OCI-LY1 (cell line): ENCODE measurements at regions not wholly inside any gene's neighbourhood (a gene's known extent, or its start where the extent isn't known, plus 50 kb on each side); places are given as distances from the start of the nearest gene placed in this dataset.
"Not testable (repeated sequence)": the region's sequence is repeated elsewhere in the genome, so short reads cannot be mapped to it uniquely, and the experiment has no call there.

Source experiments
- H2AFZ ChIP-seq: fragments of 200-600 bp; sonication (generic), shearing (Covaris generic); 2 replicates; pipeline ENCODE4 v1.6.0; 2014; ENCODE audit warnings: antibody characterized with exemption, mild to moderate bottlenecking, low read length
- H3F3A ChIP-seq: fragments of 200-600 bp; sonication (generic), shearing (Covaris generic); 2 replicates; pipeline ENCODE4 v1.6.0; 2014; ENCODE audit warnings: mild to moderate bottlenecking, antibody characterized with exemption, low read length, moderate library complexity; ENCODE audit not compliant: insufficient read depth
- H3K27ac ChIP-seq: fragments of 200-600 bp; sonication (generic); 2 replicates; pipeline ENCODE4 v1.5.1; 2014; ENCODE audit warnings: low read length, mixed run types, mild to moderate bottlenecking, low read depth; ENCODE audit not compliant: poor library complexity, severe bottlenecking
- H3K27me3 ChIP-seq: fragments of 200-600 bp; sonication (generic); 2 replicates; pipeline ENCODE4 v1.6.0; 2014; ENCODE audit warnings: antibody characterized with exemption, mild to moderate bottlenecking, low read length, moderate library complexity; ENCODE audit not compliant: insufficient read depth
- H3K36me3 ChIP-seq: fragments of 200-600 bp; sonication (generic); 2 replicates; pipeline ENCODE4 v1.6.1; 2014; ENCODE audit warnings: mild to moderate bottlenecking, antibody characterized with exemption, low read length, moderate library complexity, mixed read lengths; ENCODE audit not compliant: insufficient read depth
- H3K4me1 ChIP-seq: fragments of 200-600 bp; sonication (generic); 2 replicates; pipeline ENCODE4 v1.5.1; 2014; ENCODE audit warnings: mild to moderate bottlenecking, low read length, moderate library complexity; ENCODE audit not compliant: insufficient read depth, severe bottlenecking
- H3K4me2 ChIP-seq: fragments of 200-600 bp; sonication (generic), shearing (Covaris generic); 2 replicates; pipeline ENCODE4 v1.6.1; 2014; ENCODE audit warnings: low read length
- H3K4me3 ChIP-seq: fragments of 200-600 bp; sonication (generic); 2 replicates; pipeline ENCODE4 v1.5.1; 2014; ENCODE audit warnings: low read length, low read depth, mild to moderate bottlenecking, mixed read lengths; ENCODE audit not compliant: poor library complexity, severe bottlenecking
- H3K79me2 ChIP-seq: fragments of 200-600 bp; shearing (Covaris generic); 2 replicates; pipeline ENCODE4 v1.6.1; 2016; ENCODE audit warnings: mixed run types, low read length, mixed read lengths; ENCODE audit not compliant: insufficient read depth
- H3K9ac ChIP-seq: fragments of 200-600 bp; sonication (generic), shearing (Covaris generic); 2 replicates; pipeline ENCODE4 v1.6.1; 2014; ENCODE audit warnings: mild to moderate bottlenecking, low read length, mixed read lengths
- H3K9me2 ChIP-seq: fragments of 200-600 bp; sonication (generic), shearing (Covaris generic); 2 replicates; pipeline ENCODE4 v1.6.1; 2014; ENCODE audit warnings: low read depth, mild to moderate bottlenecking, low read length, mixed read lengths
- H3K9me3 ChIP-seq: fragments of 200-600 bp; shearing (Covaris generic); 2 replicates; pipeline ENCODE4 v1.6.1; 2014; ENCODE audit warnings: low read length, mixed read lengths
- H4K20me1 ChIP-seq: fragments of 200-600 bp; sonication (generic), shearing (Covaris generic); 2 replicates; pipeline ENCODE4 v1.6.0; 2016; ENCODE audit warnings: mild to moderate bottlenecking, low read length; ENCODE audit not compliant: insufficient read depth
- EZH2 ChIP-seq: fragments of 200-600 bp; sonication (generic), shearing (Covaris generic); IDR thresholded peaks from 2 replicates; pipeline ENCODE4 v1.8.0; 2017; ENCODE audit warnings: borderline replicate concordance, mixed run types, mild to moderate bottlenecking, antibody characterized with exemption, low read length, moderate library complexity, mixed read lengths

DNA sequence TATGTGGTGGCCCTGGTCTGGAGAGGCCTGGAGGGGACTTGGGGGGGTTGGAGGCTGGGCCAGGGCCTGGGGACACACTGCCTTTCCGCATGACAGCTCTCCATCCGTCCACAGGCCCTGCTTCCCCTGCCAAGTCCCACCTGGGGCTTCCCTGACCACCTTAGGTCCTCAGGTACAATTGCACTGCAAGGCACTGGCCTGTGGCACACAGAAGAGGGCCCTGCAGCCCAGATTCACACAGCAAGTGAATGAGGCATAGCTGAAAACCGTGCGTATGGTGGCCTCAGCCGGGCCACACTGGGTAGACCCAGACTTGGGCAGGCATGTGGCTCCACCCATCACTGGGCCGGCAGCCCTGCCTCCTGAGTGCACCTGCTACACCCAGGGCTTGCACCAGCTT lies 114.2 kb downstream of the TNFRSF13B start:
- not testable (repeated sequence) for H3K27me3 ChIP-seq, H4K20me1 ChIP-seq, H3K4me2 ChIP-seq

DNA sequence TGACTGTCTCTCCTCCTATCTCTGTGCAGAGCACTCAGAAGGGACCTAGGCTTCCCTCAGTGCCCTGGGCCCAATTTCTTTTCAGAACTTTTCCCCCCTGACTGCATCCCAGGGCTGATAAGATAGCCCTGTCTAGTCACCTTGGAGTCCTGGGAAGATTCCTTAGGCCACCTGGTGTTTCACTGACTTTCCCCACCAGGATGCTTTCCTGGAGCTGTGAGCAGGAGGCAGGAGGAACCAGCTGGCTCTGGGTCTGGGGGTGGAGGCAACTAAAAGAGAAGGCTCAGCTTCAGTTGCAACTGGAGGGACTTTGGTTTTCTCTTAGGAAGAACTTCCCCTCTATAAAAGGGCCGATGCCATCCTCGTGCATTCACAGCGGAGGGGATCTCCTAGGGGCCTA lies 115.1 kb downstream of the TNFRSF13B start:
- H2AFZ ChIP-seq, H3K4me1 ChIP-seq, H3K9ac ChIP-seq, H3K79me2 ChIP-seq, H4K20me1 ChIP-seq, H3K36me3 ChIP-seq, H3K9me3 ChIP-seq, H3K4me3 ChIP-seq, H3K27me3 ChIP-seq, H3F3A ChIP-seq, H3K4me2 ChIP-seq, H3K9me2 ChIP-seq, H3K27ac ChIP-seq: not testable (repeated sequence)

More for the DNA sequence above, 114.2 kb downstream of the TNFRSF13B start:
- H3K27ac ChIP-seq, H3K9me3 ChIP-seq, H3K4me3 ChIP-seq, H3F3A ChIP-seq, H3K9ac ChIP-seq, H3K4me1 ChIP-seq, H2AFZ ChIP-seq, H3K36me3 ChIP-seq, H3K79me2 ChIP-seq, H3K9me2 ChIP-seq: not testable (repeated sequence)

DNA sequence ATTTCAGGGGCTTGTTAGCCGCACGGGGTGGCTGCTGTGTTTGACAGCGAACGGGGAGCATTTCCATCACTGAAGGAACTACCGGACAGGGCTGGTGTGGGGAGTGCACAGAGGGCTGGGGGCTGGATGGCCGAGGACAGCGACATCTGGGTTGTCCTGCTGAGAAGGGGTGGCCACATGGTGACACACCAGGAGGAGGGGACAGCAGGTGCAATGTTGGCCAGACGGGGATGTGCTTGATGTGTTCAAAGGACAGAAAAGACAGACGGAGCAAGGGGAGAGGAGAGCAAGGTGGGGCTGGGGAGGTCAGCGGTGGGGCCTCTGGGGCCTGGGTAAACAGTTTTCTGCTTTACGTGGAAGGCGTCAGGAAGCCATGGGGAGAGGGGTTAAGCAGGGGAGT lies 115.7 kb downstream of the TNFRSF13B start:
- not testable (repeated sequence) for H4K20me1 ChIP-seq, H3K27ac ChIP-seq, H3K36me3 ChIP-seq, H3K79me2 ChIP-seq, H3F3A ChIP-seq, H3K9ac ChIP-seq, H3K4me1 ChIP-seq, H3K27me3 ChIP-seq, H3K9me3 ChIP-seq, H3K4me3 ChIP-seq, H3K9me2 ChIP-seq, H2AFZ ChIP-seq, H3K4me2 ChIP-seq

DNA sequence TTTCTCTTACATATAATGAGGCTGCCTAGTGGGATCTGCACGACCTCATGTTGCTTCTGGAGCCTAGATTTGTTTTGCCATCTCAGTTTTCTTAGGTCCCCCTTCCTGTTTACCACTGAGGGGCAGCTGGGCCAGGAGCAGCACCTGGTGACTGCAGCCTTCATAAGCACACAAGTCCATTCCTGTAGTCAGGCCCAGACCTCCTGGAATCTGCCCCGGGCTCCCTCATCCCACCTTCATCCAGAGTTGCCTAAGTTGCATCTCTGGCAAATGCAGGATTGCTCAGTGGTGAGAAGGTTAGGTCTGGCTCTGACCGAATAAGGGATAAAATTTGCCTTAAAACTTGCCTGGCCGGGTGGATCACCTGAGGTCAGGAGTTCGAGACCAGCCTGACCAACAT lies 117.3 kb downstream of the TNFRSF13B start:
- H3K4me3 ChIP-seq, H3K4me2 ChIP-seq, H3K9me2 ChIP-seq, H3K4me1 ChIP-seq, H3K27ac ChIP-seq, H3K9ac ChIP-seq, H2AFZ ChIP-seq, H3F3A ChIP-seq, H3K9me3 ChIP-seq, H3K27me3 ChIP-seq, H4K20me1 ChIP-seq, H3K36me3 ChIP-seq, H3K79me2 ChIP-seq: not testable (repeated sequence)

DNA sequence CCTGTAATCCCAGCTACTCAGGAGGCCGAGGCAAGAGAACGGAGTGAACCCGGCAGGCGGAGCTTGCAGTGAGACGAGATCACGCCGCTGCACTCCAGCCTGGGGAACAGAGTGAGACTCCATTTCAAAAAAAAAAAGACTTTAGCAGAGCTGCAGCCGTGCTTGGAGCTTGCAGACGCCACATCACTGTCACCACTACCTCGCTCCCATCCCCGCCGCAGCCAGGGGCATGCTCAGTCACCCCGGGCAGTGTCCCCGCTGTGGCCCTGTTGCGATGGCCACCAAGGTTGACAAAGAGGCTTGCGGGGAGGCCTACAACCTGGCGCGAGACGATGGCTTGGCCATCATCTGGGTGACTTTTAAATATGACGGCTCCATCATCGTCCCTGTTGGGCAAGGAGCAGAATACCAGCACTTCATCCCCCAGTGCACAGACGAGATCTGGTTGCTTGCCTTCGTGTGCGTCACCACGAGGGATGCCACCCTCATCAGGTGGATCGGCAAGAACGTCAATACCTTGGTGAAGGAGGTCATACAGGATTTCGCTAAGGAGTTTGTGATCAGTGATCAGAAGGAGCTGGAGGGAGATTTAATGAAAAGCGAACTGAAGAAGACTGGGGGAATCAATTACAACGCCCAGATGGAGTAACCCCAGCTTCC lies 118.1 kb downstream of the TNFRSF13B start:
- Histone ChIP-seq H3K4me3 (no peak overlapping the region), H3K27me3 (no peaks in the 10 kb centered on the region), H3K27ac (no peak overlapping the region), H2AFZ (no peak overlapping the region), H3K9ac (no peak overlapping the region), H3K9me3 (no peaks in the 10 kb centered on the region), H3F3A (no peaks in the 10 kb centered on the region), H4K20me1 (no peaks in the 10 kb centered on the region), H3K4me2 (no peak overlapping the region), H3K4me1 (no peaks in the 10 kb centered on the region), H3K79me2 (no peaks in the 10 kb centered on the region), H3K36me3 (no peaks in the 10 kb centered on the region), H3K9me2 (no peaks in the 10 kb centered on the region)
- TF ChIP-seq EZH2: no peak

DNA sequence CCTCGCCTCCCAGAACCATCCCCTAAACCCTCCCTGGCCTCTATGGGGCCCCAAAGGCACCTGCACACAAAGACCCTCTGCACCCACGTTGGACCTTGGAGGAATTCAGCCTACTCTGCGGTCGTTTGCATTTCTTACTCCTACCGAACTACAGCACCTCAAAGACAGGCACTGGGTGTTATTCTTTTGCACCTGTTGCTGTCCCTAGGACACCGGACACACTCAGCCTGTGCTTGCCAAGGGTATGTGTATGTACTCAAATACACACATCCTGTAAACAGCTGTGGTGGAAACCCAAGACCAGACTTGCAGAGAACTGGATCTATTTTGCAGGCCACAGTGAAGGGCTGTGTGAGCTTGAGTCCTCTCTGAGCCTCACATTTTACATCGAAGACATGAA lies 122.1 kb downstream of the TNFRSF13B start:
- H3K4me1 ChIP-seq, H3K9ac ChIP-seq, H3K79me2 ChIP-seq, H2AFZ ChIP-seq, H4K20me1 ChIP-seq, H3K4me2 ChIP-seq, H3K36me3 ChIP-seq, H3K9me3 ChIP-seq, H3F3A ChIP-seq, H3K9me2 ChIP-seq, H3K27ac ChIP-seq, H3K27me3 ChIP-seq, H3K4me3 ChIP-seq: not testable (repeated sequence)

DNA sequence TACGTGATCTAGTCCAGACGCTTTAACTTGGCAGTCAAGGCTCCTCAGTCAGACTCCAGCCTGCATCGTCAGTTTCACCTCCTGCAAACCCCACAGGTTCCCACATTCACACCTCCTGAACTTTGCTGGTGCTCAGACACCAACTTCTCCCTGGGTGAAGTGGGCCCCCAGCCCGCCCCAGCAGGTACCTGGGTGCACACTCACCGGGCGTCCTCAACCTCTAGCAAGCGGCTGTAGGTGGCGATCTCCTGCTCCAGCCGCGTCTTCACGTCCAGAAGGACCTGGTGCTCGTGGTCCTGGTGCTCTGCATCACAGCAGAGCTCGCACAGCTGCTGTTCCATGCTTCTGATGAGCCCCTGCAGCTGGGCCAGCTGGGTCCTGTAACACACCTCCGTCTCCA lies 122.9 kb downstream of the TNFRSF13B start:
- not testable (repeated sequence) for H3K27ac ChIP-seq, H3K4me3 ChIP-seq, H3K4me2 ChIP-seq, H3K4me1 ChIP-seq, H3K9ac ChIP-seq, H4K20me1 ChIP-seq, H3K9me2 ChIP-seq, H3F3A ChIP-seq, H3K79me2 ChIP-seq, H2AFZ ChIP-seq, H3K27me3 ChIP-seq, H3K36me3 ChIP-seq, H3K9me3 ChIP-seq

DNA sequence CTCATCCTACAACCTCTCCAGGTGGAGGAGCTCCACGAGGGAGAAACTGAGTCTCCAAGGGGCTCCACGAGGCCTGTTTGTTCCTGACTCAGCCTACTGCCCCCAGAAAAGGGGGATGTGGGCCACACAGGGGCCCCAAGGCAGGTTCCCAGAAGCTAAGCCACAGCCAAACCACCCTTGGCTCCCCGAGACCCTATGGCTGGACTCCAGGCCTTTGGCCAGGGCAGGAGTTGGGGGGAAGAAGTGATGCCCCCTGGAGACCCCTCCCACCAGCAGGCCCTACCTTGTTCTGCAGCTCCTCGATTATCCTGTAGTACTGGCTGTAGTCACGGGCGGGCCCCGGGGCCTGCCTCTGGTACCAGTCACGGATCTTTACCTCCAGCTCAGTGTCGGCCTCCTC lies 126.8 kb downstream of the TNFRSF13B start:
- H3K27me3 ChIP-seq, H3F3A ChIP-seq, H2AFZ ChIP-seq, H4K20me1 ChIP-seq, H3K79me2 ChIP-seq, H3K36me3 ChIP-seq, H3K9me2 ChIP-seq, H3K9ac ChIP-seq, H3K4me3 ChIP-seq, H3K9me3 ChIP-seq, H3K27ac ChIP-seq, H3K4me1 ChIP-seq, H3K4me2 ChIP-seq: not testable (repeated sequence)
